ENCODE measurements at regions not wholly inside any gene's neighbourhood (a gene's known extent, or its start where the extent isn't known, plus 50 kb on each side); places are given as distances from the start of the nearest gene placed in this dataset.

DNA sequence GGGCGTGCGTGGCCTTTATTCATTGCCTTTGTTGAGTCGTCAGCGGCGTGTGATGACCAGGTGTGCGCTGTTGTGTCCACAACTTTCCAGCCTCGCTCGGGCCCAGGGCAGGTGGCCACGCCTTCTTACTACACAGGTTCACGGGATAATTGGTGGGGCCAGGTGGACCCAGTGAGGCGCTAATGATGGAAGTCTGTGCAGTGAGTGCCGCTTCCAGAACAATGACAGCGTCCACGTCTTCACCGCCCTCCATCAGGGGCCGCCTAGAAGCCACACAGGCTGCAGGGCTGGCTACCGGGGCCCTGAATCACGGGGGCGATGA, 1197.3 kb downstream of the BRD1 start:
- TF ChIP-seq, protein P1, sequence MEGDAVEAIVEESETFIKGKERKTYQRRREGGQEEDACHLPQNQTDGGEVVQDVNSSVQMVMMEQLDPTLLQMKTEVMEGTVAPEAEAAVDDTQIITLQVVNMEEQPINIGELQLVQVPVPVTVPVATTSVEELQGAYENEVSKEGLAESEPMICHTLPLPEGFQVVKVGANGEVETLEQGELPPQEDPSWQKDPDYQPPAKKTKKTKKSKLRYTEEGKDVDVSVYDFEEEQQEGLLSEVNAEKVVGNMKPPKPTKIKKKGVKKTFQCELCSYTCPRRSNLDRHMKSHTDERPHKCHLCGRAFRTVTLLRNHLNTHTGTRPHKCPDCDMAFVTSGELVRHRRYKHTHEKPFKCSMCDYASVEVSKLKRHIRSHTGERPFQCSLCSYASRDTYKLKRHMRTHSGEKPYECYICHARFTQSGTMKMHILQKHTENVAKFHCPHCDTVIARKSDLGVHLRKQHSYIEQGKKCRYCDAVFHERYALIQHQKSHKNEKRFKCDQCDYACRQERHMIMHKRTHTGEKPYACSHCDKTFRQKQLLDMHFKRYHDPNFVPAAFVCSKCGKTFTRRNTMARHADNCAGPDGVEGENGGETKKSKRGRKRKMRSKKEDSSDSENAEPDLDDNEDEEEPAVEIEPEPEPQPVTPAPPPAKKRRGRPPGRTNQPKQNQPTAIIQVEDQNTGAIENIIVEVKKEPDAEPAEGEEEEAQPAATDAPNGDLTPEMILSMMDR (IDR thresholded peaks at IDR 0.05): no peak
- no peak for TF ChIP-seq POLR2A (IDR thresholded peaks at IDR 0.05)

Data from esophagus squamous epithelium (tissue), 4 donors.